Sigmoid colon (tissue), 4 donors: ENCODE measurements at regions not wholly inside any gene's neighbourhood (a gene's known extent, or its start where the extent isn't known, plus 50 kb on each side); places are given as distances from the start of the nearest gene placed in this dataset.

ENCODE experiments used
- CTCF ChIP-seq, 4 experiments: fragments of 450-650 bp in 3 of 4; fragments of 200-600 bp in 1 of 4; IDR thresholded peaks; one replicate each; pipeline ENCODE4 v1.5.1; 2016 to 2019; ENCODE audit warnings: antibody characterized with exemption in 4 of 4, mild to moderate bottlenecking in 3 of 4, moderate library complexity in 2 of 4
- EP300 ChIP-seq, 4 donors: sonication (generic); formaldehyde crosslinking; IDR thresholded peaks; one replicate each; pipeline ENCODE4 v1.6.1; 2017; ENCODE audit warnings: antibody characterized with exemption in 4 of 4

GRCh38 chr3:189488241-189488767, 142.9 kb upstream of the TP63 start:
- TF ChIP-seq CTCF (IDR thresholded peaks at IDR 0.05) (no peak), EP300 (IDR thresholded peaks at IDR 0.05) (no peak)
